H9 (cell line): ENCODE measurements at regions not wholly inside any gene's neighbourhood (a gene's known extent, or its start where the extent isn't known, plus 50 kb on each side); places are given as distances from the start of the nearest gene placed in this dataset.

Experiments used
- DNase-seq: peaks from one replicate; pipeline ENCODE4 v3.0.0-alpha.2; 2017
- H2AFZ ChIP-seq: one replicate; pipeline ENCODE4 v1.6.1; 2013; ENCODE audit warnings: mild to moderate bottlenecking, low read length, control low read depth, moderate library complexity
- H2AK5ac ChIP-seq: 2 replicates; pipeline ENCODE4 v1.6.1; 2013; ENCODE audit warnings: low read length, control low read depth, mixed read lengths; ENCODE audit not compliant: insufficient read length
- H2BK120ac ChIP-seq: one replicate; pipeline ENCODE4 v1.6.1; 2013; ENCODE audit warnings: low read depth, mild to moderate bottlenecking, low read length, control low read depth, inconsistent platforms; ENCODE audit not compliant: poor library complexity, severe bottlenecking
- H2BK12ac ChIP-seq: 2 replicates; pipeline ENCODE4 v1.6.1; 2013; ENCODE audit warnings: low read length, control low read depth, mixed read lengths, low read depth; ENCODE audit not compliant: insufficient read length
- H2BK15ac ChIP-seq: 2 replicates; pipeline ENCODE4 v1.6.1; 2013; ENCODE audit warnings: low read depth, low read length, control low read depth
- H2BK20ac ChIP-seq: one replicate; pipeline ENCODE4 v1.6.1; 2013; ENCODE audit warnings: low read depth, mild to moderate bottlenecking, low read length, control low read depth, inconsistent platforms; ENCODE audit not compliant: poor library complexity, severe bottlenecking
- H2BK5ac ChIP-seq: 2 replicates; pipeline ENCODE4 v1.6.1; 2013; ENCODE audit warnings: low read length, control low read depth, mixed read lengths; ENCODE audit not compliant: insufficient read length
- H3K14ac ChIP-seq: 2 replicates; pipeline ENCODE4 v1.6.1; 2013; ENCODE audit warnings: low read length, control low read depth; ENCODE audit not compliant: insufficient read depth
- H3K18ac ChIP-seq: 2 replicates; pipeline ENCODE4 v1.6.1; 2013; ENCODE audit warnings: low read depth, mild to moderate bottlenecking, mixed read lengths, low read length, control low read depth; ENCODE audit not compliant: insufficient read length
- H3K23ac ChIP-seq: 2 replicates; pipeline ENCODE4 v1.6.1; 2013; ENCODE audit warnings: low read length, control low read depth, mixed read lengths, low read depth; ENCODE audit not compliant: insufficient read length
- H3K23me2 ChIP-seq: 2 replicates; pipeline ENCODE4 v1.6.1; 2013; ENCODE audit warnings: low read depth, mild to moderate bottlenecking, mixed read lengths, low read length, control low read depth; ENCODE audit not compliant: insufficient read length, poor library complexity, severe bottlenecking
- H3K27ac ChIP-seq: 2 replicates; pipeline ENCODE4 v1.5.1; 2013; ENCODE audit warnings: low read length, control low read depth, mixed read lengths, low read depth; ENCODE audit not compliant: insufficient read length
- H3K27me3 ChIP-seq: 2 replicates; pipeline ENCODE4 v1.6.1; 2013; ENCODE audit warnings: low read length, control low read depth, inconsistent platforms; ENCODE audit not compliant: insufficient read depth
- H3K4ac ChIP-seq: 2 replicates; pipeline ENCODE4 v1.6.1; 2013; ENCODE audit warnings: low read depth, mild to moderate bottlenecking, control low read depth, inconsistent platforms, low read length, moderate library complexity
- H3K4me1 ChIP-seq: 2 replicates; pipeline ENCODE4 v1.6.1; 2013; ENCODE audit warnings: low read length, control low read depth, inconsistent platforms; ENCODE audit not compliant: insufficient read depth
- H3K4me2 ChIP-seq: 2 replicates; pipeline ENCODE4 v1.6.1; 2013; ENCODE audit warnings: low read length, control low read depth, mixed read lengths; ENCODE audit not compliant: insufficient read length, insufficient read depth
- H3K56ac ChIP-seq: 2 replicates; pipeline ENCODE4 v1.6.1; 2013; ENCODE audit warnings: low read depth, mild to moderate bottlenecking, mixed read lengths, low read length, control low read depth; ENCODE audit not compliant: insufficient read length
- H3K79me1 ChIP-seq: 2 replicates; pipeline ENCODE4 v1.6.1; 2013; ENCODE audit warnings: low read depth, mild to moderate bottlenecking, moderate library complexity, low read length, control low read depth, inconsistent platforms; ENCODE audit not compliant: insufficient read depth, poor library complexity, severe bottlenecking
- H3K79me2 ChIP-seq: 2 replicates; pipeline ENCODE4 v1.6.1; 2013; ENCODE audit warnings: low read length, control low read depth, inconsistent platforms; ENCODE audit not compliant: insufficient read depth
- H3K9ac ChIP-seq: 2 replicates; pipeline ENCODE4 v1.6.1; 2013; ENCODE audit warnings: low read length, control low read depth, mixed read lengths; ENCODE audit not compliant: insufficient read length; ENCODE audit errors: extremely low read depth
- H3K9me3 ChIP-seq: one replicate; pipeline ENCODE4 v1.6.1; 2013; ENCODE audit warnings: low read depth, low read length, inconsistent platforms; ENCODE audit not compliant: control insufficient read depth
- H3T11ph ChIP-seq: one replicate; pipeline ENCODE4 v1.6.1; 2013; ENCODE audit warnings: mild to moderate bottlenecking, low read length, control low read depth, inconsistent platforms
- H4K20me1 ChIP-seq: one replicate; pipeline ENCODE4 v1.6.1; 2013; ENCODE audit not compliant: control insufficient read depth, insufficient read length, insufficient read depth
- H4K5ac ChIP-seq: 2 replicates; pipeline ENCODE4 v1.6.1; 2013; ENCODE audit warnings: low read depth, mild to moderate bottlenecking, mixed read lengths, low read length, control low read depth; ENCODE audit not compliant: insufficient read length
- H4K8ac ChIP-seq: replicated peaks from 2 replicates; pipeline ENCODE4 v1.6.1; 2013; ENCODE audit warnings: low read length, control low read depth, mixed read lengths, low read depth; ENCODE audit not compliant: insufficient read length
- H4K91ac ChIP-seq: 2 replicates; pipeline ENCODE4 v1.6.1; 2013; ENCODE audit warnings: low read depth, mild to moderate bottlenecking, moderate library complexity, mixed read lengths, low read length, control low read depth; ENCODE audit not compliant: insufficient read length
- H3K27ac Mint-ChIP-seq, 3 experiments: 2 replicates in 2 of 3; 3 replicates in 1 of 3; pipeline ENCODE4 v1.8.0; 2020 to 2021; ENCODE audit warnings: mixed read lengths in 3 of 3, mild to moderate bottlenecking in 1 of 3, moderate library complexity in 1 of 3
- H3K27me3 Mint-ChIP-seq: 2 replicates; pipeline ENCODE4 v1.8.0; 2021; ENCODE audit warnings: low read depth, mild to moderate bottlenecking, moderate library complexity, mixed read lengths
- H3K36me3 Mint-ChIP-seq, 3 experiments: 2 replicates in 2 of 3; 3 replicates in 1 of 3; pipeline ENCODE4 v1.8.0; 2020 to 2021; ENCODE audit warnings: low read depth in 3 of 3, mixed read lengths in 3 of 3; ENCODE audit not compliant: insufficient read depth in 1 of 3
- H3K4me1 Mint-ChIP-seq, 2 experiments: 2 replicates each; pipeline ENCODE4 v1.8.0; 2020; ENCODE audit warnings: mixed read lengths in 2 of 2
- H3K4me3 Mint-ChIP-seq, 2 experiments: 2 replicates in 1 of 2; 3 replicates in 1 of 2; pipeline ENCODE4 v1.8.0; 2020 to 2021; ENCODE audit warnings: mild to moderate bottlenecking in 2 of 2, mixed read lengths in 2 of 2, moderate library complexity in 1 of 2
- H3K9me3 Mint-ChIP-seq, 2 experiments: 2 replicates in 1 of 2; 3 replicates in 1 of 2; pipeline ENCODE4 v1.8.0; 2020; ENCODE audit warnings: mild to moderate bottlenecking in 2 of 2, mixed read lengths in 2 of 2, moderate library complexity in 1 of 2
- WGBS: extraction: QIAGEN DNeasy Blood & Tissue Kit; methylation state at CpG from one replicate; pipeline ENCODE4 v1.1.7; 2013; ENCODE audit warnings: missing lambda C conversion rate, low lambda C conversion rate, mixed read lengths; ENCODE audit not compliant: insufficient read length; ENCODE audit errors: extremely low coverage; 5-methylcytosine and 5-hydroxymethylcytosine counted together
- TF ChIP-seq, protein P1 (sequence below): fragments of 200-600 bp; sonication (generic); conservative IDR thresholded peaks from 3 replicates; pipeline ENCODE4 v1.8.0; 2021; ENCODE audit warnings: antibody characterized with exemption, mild to moderate bottlenecking

DNA sequence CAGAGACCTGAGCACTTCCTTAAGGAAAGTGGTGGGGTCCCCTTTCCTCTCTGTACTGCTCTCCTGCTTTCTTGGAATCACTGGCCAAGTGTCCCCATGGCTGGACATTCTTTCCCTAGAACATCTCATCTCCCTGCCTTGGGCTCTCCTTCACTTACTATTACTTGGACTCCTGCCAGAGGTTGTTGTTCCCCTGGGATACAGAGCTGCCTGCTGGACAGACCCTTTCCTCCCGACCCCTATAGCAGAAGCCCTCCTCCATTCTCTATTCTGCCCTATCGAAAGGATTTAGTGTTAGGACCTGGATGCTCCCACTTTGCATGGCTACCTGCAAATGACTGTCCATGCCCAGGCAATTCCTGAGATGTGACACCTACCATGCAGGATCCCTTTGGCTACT, 164.3 kb upstream of the PODXL start:
- Histone ChIP-seq H3K27ac (no peak overlapping the region), H3K79me2 (no peaks in the 10 kb centered on the region), H3K23ac (no peak overlapping the region), H2AK5ac (no peak overlapping the region), H3K9ac (no peak overlapping the region), H2BK20ac (no peak overlapping the region), H3K79me1 (no peaks in the 10 kb centered on the region), H2BK5ac (no peak overlapping the region), H3K14ac (no peak overlapping the region), H4K91ac (no peak overlapping the region), H2BK120ac (no peak overlapping the region), H3K23me2 (no peaks in the 10 kb centered on the region), H2BK15ac (no peak overlapping the region), H2AFZ (no peak overlapping the region), H3K27me3 (no peaks in the 10 kb centered on the region), H3K9me3 (no peaks in the 10 kb centered on the region), H4K20me1 (no peaks in the 10 kb centered on the region), H3K4me1 (no peaks in the 10 kb centered on the region), H3K4ac (no peak overlapping the region), H4K8ac (no peak overlapping the region), H3K4me2 (no peak overlapping the region), H3K18ac (no peak overlapping the region), H2BK12ac (no peak overlapping the region), H3T11ph (no peak overlapping the region), H3K56ac (no peak overlapping the region), H4K5ac (no peak overlapping the region)
- TF ChIP-seq, protein P1, sequence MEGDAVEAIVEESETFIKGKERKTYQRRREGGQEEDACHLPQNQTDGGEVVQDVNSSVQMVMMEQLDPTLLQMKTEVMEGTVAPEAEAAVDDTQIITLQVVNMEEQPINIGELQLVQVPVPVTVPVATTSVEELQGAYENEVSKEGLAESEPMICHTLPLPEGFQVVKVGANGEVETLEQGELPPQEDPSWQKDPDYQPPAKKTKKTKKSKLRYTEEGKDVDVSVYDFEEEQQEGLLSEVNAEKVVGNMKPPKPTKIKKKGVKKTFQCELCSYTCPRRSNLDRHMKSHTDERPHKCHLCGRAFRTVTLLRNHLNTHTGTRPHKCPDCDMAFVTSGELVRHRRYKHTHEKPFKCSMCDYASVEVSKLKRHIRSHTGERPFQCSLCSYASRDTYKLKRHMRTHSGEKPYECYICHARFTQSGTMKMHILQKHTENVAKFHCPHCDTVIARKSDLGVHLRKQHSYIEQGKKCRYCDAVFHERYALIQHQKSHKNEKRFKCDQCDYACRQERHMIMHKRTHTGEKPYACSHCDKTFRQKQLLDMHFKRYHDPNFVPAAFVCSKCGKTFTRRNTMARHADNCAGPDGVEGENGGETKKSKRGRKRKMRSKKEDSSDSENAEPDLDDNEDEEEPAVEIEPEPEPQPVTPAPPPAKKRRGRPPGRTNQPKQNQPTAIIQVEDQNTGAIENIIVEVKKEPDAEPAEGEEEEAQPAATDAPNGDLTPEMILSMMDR, result no peak
- no peak for DNase-seq
- Mint-ChIP-seq H3K4me3 (no peak overlapping the region), H3K27me3 (peaks cover 3% of the 10 kb centered on the region; the same call in 1 of the 2 replicates), H3K36me3 (no peaks in the 10 kb centered on the region), H3K9me3 (no peaks in the 10 kb centered on the region), H3K4me1 (peaks cover 0 to 6% of the 10 kb centered on the region in 2 experiments; a peak in 3 of 4 replicates), H3K27ac (no peak overlapping the region)
- no CpG with 5 or more reads among the region's 2 CpGs for WGBS
